ENCODE measurements at regions not wholly inside any gene's neighbourhood (a gene's known extent, or its start where the extent isn't known, plus 50 kb on each side); places are given as distances from the start of the nearest gene placed in this dataset.

DNA sequence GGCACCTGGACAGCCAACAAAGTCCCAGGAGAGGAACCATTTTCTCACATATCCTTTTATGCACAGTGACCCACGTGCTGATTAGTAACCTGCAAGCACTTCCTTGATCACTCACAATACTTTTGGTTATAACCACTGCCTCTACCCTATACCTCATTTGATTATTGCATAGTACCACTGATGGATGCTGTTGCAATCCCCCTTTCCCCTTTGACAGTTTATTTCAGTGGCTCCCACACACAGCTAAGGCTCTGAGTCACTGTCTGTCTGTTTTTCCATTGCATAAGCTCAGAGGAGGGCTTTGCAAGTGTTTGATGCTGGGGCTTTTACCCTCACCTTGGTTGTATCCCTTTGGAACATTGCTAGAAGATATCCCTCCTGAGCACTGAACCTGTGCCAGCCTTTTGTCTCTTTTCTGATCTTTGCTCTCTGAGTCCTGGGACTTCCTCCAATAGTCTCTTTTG lies 101.7 kb upstream of the RBBP8 start:
- TF ChIP-seq POLR2A (IDR thresholded peaks at IDR 0.05) (no peak), POLR2AphosphoS5 (IDR thresholded peaks at IDR 0.05) (no peak)
- TF ChIP-seq, protein P1, sequence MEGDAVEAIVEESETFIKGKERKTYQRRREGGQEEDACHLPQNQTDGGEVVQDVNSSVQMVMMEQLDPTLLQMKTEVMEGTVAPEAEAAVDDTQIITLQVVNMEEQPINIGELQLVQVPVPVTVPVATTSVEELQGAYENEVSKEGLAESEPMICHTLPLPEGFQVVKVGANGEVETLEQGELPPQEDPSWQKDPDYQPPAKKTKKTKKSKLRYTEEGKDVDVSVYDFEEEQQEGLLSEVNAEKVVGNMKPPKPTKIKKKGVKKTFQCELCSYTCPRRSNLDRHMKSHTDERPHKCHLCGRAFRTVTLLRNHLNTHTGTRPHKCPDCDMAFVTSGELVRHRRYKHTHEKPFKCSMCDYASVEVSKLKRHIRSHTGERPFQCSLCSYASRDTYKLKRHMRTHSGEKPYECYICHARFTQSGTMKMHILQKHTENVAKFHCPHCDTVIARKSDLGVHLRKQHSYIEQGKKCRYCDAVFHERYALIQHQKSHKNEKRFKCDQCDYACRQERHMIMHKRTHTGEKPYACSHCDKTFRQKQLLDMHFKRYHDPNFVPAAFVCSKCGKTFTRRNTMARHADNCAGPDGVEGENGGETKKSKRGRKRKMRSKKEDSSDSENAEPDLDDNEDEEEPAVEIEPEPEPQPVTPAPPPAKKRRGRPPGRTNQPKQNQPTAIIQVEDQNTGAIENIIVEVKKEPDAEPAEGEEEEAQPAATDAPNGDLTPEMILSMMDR (IDR thresholded peaks at IDR 0.05) = no peak

Measured in suprapubic skin (tissue), 4 donors.